ENCODE measurements at regions not wholly inside any gene's neighbourhood (a gene's known extent, or its start where the extent isn't known, plus 50 kb on each side); places are given as distances from the start of the nearest gene placed in this dataset.

DNA sequence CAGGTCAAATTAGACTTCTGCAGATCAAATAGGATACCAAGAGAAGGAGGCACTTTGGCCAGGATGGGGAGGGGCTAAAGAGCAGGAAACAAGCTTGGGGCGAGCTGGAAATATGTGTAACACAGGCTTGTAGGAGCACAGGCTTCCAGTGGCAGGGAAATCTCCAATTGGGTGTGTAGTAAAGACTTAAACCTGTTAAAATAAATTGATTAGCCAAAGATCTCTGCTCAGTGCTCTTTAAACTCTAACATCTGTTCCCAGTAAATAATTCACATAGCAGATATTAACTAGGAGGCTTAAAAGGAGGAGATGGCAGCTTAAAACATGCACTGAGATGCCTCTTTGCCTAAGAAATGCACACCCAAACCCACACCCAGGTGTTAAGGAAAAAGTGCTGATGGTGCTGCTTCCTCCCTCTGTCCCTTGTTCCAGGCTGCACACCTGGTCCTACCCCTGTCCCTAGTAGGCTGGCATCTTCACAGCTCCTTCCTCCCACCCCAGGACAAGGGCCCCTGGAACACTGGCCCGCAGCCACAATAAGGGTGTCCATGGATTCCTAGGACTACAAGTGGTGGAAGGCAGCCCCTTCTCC lies 93.5 kb upstream of the MLN start:
- TF ChIP-seq CTCF (IDR thresholded peaks at IDR 0.05; ENCODE audit: low read depth, low read length): no peak
- DNase-seq (ENCODE audit: low read depth, low spot score): no peak
- no peaks in the 10 kb centered on the region; the same call in 1 of the 2 replicates for H3K9me3 ChIP-seq (ENCODE audit: control insufficient read depth, insufficient read depth, low read length)
- H3K27ac ChIP-seq (ENCODE audit: low read depth, low read length): no peak overlapping the region
- CTCF ChIA-PET: no interaction called here
- no peak overlapping the region for H3K4me3 ChIP-seq (ENCODE audit: low read depth, low read length)
- H3K27me3 ChIP-seq (ENCODE audit: control insufficient read depth, insufficient read depth, low read length): peaks cover 30% of the 10 kb centered on the region
- POLR2A ChIA-PET: no interaction called here

GRCh38 chr6:33896391-33897188 lies 92.8 kb upstream of the MLN start:
- Histone ChIP-seq H3K4me3 (ENCODE audit: low read depth, low read length) (no peak overlapping the region), H3K27me3 (ENCODE audit: control insufficient read depth, insufficient read depth, low read length) (peaks cover 33% of the 10 kb centered on the region), H3K9me3 (ENCODE audit: control insufficient read depth, insufficient read depth, low read length) (no peaks in the 10 kb centered on the region; the same call in 1 of the 2 replicates), H3K27ac (ENCODE audit: low read depth, low read length) (no peak overlapping the region)
- ChIA-PET POLR2A (no interaction called here), CTCF (no interaction called here)
- no peak for TF ChIP-seq CTCF (IDR thresholded peaks at IDR 0.05; ENCODE audit: low read depth, low read length)
- DNase-seq (ENCODE audit: low read depth, low spot score): no peak

DNA sequence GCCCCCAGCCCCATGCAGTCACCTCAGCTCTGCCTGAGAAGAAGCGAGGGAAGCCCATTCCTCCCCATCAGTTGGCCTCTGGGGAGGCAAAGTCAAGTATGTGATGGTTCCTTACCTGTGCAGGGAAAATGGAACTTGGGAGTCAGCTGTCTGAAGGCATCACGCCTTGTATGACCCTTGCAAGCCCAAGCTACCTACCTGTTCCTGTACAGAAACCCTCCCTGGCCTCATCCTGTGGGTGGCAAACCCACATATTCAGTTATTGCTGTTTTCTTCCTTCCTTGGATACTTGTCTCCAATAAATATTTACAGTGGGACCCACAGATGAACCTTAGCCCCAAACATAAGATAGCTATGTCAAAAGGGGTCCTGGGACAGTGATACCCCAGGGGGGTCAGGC lies 92.2 kb upstream of the MLN start:
- Histone ChIP-seq H3K27me3 (ENCODE audit: control insufficient read depth, insufficient read depth, low read length) (peaks cover 30% of the 10 kb centered on the region), H3K4me3 (ENCODE audit: low read depth, low read length) (no peak overlapping the region), H3K27ac (ENCODE audit: low read depth, low read length) (no peak overlapping the region), H3K9me3 (ENCODE audit: control insufficient read depth, insufficient read depth, low read length) (no peaks in the 10 kb centered on the region; the same call in 1 of the 2 replicates)
- CTCF ChIA-PET: no interaction called here
- POLR2A ChIA-PET: no interaction called here
- TF ChIP-seq CTCF (IDR thresholded peaks at IDR 0.05; ENCODE audit: low read depth, low read length): no peak
- DNase-seq (ENCODE audit: low read depth, low spot score): no peak

GRCh38 chr6:33895296-33895695 lies 91.5 kb upstream of the MLN start:
- H3K27me3 ChIP-seq (ENCODE audit: control insufficient read depth, insufficient read depth, low read length): peaks cover 26% of the 10 kb centered on the region
- POLR2A ChIA-PET: no interaction called here
- CTCF ChIA-PET: no interaction called here
- no peaks in the 10 kb centered on the region; the same call in 1 of the 2 replicates for H3K9me3 ChIP-seq (ENCODE audit: control insufficient read depth, insufficient read depth, low read length)
- no peak overlapping the region for H3K27ac ChIP-seq (ENCODE audit: low read depth, low read length)
- no peak for TF ChIP-seq CTCF (IDR thresholded peaks at IDR 0.05; ENCODE audit: low read depth, low read length)
- DNase-seq (ENCODE audit: low read depth, low spot score): no peak
- H3K4me3 ChIP-seq (ENCODE audit: low read depth, low read length): no peak overlapping the region

GRCh38 chr6:33894438-33894837 lies 90.6 kb upstream of the MLN start:
- CTCF ChIA-PET: no interaction called here
- Histone ChIP-seq H3K27me3 (ENCODE audit: control insufficient read depth, insufficient read depth, low read length) (peaks cover 22% of the 10 kb centered on the region), H3K9me3 (ENCODE audit: control insufficient read depth, insufficient read depth, low read length) (no peaks in the 10 kb centered on the region; the same call in 1 of the 2 replicates), H3K27ac (ENCODE audit: low read depth, low read length) (no peak overlapping the region), H3K4me3 (ENCODE audit: low read depth, low read length) (no peak overlapping the region)
- TF ChIP-seq CTCF (IDR thresholded peaks at IDR 0.05; ENCODE audit: low read depth, low read length): no peak
- DNase-seq (ENCODE audit: low read depth, low spot score): no peak
- POLR2A ChIA-PET: no interaction called here
